DMS153 treated with DMSO at 0.1 percent for 48 hours (cell line): ENCODE measurements at regions not wholly inside any gene's neighbourhood (a gene's known extent, or its start where the extent isn't known, plus 50 kb on each side); places are given as distances from the start of the nearest gene placed in this dataset.

Source experiments
- DNase-seq: peaks from one replicate; lab custom pipeline; 2025; ENCODE audit not compliant: unreplicated experiment; lab: John Stamatoyannopoulos, UW

DNA sequence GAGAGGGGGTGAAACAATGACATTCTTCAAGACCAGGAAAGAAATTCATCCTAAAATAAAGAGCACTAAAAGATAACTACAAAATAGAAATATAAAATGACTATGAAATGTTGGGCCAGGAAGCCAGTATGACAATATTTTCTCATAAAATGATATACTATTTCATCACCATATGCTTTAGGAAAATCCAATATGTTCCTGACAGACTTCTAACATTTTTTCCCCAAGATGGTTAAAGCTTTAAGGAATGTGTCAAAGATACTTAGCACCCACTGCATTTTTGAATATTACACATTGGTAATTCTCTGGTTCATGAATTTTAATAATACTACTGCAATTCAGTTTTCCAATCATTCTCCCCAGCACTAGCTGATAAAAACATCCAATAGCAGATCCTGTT, 87.7 kb upstream of the PLEKHG7 start:
- DNase-seq = no peak

DNA sequence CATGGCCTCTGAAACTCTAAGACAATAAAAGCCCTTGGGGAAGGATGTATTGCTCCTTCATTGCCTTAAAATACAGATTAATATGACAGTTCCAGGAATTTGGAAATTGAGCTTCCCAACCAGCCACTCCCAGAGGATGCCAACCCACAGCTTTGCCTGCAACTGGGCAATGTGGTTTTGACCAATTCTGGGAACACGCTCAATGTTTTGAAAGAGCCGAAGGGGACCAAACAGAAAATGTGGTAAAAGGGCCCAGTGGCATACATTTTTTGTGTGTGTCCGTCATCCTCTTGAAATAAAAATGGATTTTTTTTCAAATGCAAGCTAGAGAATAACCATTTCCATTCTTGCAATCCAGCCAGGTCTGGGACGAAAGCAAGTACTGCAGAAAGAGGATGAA, 88.3 kb upstream of the PLEKHG7 start:
- no peak for DNase-seq

DNA sequence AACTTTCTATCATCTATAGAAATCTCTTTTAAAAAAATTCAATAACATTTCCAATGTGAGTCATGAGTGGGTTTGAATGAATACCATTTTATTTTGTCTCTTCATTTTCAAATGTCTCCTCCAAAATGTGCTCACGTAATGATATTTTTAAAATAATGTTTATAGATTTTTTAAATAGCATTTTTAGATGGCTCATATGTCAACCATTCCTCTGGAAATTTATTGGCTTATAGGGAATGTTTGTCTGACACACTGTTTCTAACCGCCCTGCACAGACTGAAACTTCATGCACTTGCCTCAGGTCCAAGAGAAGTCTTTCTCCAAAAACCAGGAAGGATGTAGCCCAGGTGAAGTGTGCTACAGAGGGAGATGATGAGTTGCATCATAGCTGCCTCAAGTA, 88.8 kb upstream of the PLEKHG7 start:
- DNase-seq = no peak

DNA sequence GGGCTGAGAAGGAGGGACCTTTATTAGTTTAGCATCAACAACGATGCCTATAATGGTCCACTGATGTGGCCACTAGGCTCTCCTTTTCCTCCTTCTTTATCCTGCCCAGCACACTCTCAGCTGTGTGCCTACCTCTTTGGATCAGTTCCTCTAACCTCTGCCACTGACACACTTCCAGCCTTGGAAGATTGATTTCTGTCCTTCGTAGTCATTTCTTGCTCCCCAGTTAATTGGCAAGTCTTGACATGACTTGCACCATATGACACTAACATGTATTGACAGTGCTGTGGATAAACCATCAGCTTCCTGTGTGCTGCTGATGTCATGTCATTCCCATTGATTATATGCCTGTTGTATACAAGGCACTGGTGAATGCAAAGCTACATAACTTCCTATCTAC, 90.2 kb upstream of the PLEKHG7 start:
- no peak for DNase-seq

DNA sequence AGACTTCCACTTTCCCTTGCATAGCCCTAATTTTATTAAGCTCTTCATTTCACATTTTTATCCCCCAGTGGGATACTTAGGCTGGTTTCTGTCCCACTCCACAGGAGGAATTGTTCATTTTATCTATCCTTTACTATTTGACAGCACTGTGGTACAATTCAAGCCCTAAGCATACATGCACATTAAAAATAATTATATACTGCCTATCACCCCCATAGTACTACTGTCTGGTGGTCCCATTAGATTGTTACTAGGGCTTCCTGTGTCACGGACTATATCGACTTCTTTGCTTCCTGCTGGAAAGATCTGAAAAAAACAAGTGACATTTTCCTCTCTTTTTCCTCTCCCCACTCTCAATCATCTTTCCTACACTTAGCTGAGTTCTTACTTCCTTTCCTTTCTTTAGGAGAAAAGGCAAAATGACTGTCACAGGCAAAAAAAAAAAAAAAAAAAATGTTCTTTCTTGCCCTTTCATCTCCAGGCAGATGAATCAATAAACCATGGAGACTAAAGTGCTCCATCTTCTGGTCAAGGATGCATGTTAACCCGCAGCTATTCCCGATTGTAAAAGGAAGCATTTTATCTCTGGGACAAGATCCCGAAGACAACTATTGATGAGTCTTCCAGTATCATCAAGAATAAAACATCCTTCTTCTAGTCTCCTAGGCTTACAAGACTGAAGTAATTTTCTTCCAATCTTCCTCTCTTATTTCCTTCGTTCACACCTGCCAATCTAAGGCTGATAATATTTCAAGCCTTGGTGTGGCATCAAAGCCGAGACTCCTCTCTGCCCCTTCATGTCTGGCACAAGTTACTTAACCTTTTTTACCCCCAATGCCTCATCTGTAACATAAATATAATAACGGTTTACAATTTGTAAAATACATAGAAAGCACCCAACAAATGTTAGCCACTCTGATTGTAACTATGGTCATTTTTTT, 94.4 kb upstream of the PLEKHG7 start:
- peak; percentile 22 for DNase-seq

DNA sequence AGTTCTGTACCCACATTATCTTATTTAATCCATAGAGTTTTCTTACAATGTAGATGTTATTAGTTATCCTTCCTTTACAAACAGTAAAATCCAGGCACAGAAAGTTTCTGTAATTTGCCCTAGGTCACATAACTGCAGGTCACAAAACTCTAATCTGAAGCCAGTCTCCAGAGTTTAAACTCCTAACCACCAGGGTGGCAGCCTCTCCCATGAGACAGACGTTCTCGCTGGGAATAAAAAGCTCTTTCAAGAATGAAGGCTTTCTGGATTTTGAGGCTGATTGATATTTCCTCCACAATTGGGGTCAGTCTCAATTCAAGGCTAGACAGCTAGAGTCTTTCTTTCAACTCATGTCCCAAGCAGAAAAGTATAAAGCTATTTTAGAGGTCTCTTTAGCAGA, 95.8 kb upstream of the PLEKHG7 start:
- no peak for DNase-seq

DNA sequence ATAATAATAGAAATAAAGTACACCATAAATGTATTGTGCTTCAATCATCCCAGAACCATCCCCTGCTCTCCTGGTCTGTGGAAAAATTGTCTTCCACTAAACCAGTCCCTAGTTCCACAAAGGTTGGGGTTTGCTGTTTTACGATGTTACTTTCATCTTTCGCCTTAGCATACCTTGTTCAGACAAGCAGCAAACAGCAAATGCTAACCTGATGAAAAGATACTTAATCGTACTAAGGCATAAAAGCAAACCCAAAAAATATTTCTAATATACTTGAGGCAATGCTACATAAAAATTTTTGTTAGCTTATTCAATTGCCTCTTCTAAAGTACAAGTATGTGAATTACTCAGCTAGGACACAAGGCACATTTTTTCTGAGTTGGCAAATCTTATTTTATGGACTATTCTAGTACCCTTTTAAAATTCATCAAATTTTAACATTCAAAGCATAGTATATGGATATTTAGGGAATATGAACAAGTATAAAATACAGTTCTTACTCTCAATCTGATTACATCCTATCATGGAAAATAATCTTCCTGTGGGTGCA, 97.1 kb upstream of the PLEKHG7 start:
- DNase-seq = no peak

DNA sequence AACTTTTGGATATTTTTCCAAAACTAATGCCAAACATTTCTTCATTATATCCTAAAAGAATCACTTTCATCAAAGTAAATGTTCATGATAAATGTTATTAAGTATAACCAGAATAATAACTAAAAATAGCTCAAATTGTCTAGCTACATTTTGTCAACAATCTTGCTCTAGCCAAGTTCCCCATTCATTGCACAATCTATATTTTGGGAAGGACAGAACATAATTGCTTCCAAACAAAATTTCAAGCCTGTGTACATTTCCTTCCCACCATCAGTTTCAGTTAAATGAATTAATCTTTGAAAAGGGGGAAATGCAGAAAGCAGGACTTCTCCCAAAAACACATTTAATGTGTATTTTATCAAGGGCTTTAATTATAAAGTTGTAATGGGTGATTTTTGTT, 98.0 kb upstream of the PLEKHG7 start:
- DNase-seq = no peak

DNA sequence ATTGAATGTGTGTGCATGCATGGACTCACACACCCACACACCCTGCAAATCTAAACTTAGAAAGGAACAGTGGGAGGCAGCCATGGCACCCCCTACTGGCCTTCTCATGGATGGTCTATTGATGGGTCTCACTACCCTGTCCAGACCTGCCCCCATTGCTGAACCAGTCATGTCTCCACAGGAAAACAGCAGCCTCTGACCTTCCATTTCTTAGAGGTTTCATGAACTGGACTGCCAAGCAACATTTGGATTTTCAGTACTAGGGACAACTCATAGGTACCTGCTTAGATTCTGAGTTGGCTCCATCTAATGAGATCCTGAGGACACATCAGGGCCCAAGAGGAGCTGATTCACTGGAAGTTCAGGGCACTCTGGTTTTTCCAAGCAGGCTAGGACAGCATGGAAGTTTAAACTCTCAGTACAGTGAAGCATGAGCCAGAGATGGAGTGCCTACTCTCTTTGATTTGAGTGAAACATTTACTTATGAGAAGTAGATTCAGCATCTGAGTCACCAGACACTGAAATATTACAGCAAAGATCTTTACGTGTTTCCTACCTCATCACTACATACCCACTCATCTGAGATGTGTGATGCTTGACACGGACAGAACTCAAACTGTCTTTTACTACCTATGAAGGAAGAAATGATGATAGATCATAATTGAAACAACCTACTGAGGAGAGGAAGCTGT, 98.9 kb upstream of the PLEKHG7 start:
- DNase-seq = no peak

DNA sequence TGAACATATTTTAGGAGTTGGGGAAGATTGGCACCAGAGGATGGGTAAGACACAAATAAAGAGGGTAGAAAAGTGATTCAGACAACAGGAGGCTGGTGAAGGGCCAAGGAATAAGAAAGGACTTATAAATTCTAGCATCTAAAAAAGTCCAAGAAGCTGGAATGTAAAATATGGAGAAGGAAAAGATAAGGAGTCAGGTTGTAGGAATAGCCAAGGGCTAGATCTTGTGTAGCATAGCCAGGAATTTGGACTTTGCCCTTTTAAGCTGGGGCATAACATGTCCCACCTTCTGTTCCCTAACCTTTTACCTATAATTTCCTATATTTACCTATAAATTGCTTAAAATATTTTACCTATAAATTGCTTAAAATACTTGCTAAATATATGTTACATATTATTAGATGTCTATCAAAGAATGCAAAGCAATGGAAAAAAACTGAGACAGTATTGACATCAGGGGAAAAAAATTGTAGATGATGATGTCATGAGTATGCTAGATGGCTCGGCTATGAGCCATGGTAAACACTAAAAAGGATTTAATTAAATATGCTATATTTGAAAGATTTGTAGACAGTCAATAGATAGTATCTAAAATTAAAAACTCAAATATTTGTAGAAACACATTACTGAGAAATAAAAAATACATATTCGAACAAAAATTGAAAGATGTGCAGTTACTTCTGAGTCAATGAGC, 99.7 kb upstream of the PLEKHG7 start:
- no peak for DNase-seq

DNA sequence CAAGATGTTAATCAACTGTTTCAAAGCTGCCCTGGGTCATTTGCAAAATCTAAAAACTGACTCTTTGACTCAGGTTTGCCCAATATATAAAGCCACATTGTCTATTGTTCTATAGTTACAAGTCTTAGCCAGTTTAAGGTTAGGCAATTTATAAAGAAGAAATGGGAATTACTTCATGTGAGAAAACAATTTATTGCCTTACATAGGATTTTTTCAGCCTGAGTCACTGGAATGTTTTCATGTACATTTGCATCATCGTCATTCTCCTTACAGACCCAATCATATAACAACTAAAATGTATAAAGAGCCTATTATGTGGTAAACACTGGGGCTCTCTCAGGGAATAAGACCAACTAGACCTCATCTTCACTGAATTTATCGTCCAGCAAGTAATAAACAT, 100.3 kb upstream of the PLEKHG7 start:
- DNase-seq = no peak

DNA sequence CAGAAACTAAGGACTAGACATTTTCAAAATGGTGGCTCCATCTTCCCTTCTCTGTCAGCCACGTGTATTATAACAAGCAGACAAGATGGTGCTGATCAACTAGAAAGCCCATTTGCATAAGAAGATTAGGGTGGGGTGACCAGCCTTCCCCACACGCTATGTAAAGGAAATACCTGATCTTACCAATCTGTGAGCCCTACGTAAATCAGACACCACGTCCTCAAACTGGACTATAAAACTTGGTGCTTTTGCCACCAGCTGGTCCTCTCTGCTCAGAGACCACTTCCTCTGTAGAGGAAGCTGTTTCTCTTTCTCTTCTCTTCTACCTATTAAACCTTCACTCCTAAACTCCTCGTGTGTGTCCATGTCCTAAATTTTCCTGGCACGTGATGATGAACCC, 101.1 kb upstream of the PLEKHG7 start:
- DNase-seq = no peak

DNA sequence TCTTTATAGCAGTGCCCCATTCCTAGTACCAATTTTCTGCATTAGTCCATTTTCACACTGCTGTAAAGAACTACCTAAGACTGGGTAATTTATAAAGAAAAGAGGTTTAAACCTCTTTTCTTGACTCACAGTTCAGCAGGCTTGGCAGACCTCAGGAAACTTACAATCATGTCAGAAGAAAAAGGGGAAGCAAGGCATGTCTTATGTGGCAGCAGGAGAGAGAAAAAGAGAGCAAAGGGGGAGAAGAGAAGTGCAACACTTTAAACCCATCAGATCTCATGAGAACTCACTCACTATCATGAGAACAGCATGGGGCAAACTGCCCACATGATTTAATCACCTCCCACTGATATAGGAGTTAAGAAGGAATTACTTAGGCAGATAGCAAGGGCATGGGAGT, 101.6 kb upstream of the PLEKHG7 start:
- DNase-seq = no peak

DNA sequence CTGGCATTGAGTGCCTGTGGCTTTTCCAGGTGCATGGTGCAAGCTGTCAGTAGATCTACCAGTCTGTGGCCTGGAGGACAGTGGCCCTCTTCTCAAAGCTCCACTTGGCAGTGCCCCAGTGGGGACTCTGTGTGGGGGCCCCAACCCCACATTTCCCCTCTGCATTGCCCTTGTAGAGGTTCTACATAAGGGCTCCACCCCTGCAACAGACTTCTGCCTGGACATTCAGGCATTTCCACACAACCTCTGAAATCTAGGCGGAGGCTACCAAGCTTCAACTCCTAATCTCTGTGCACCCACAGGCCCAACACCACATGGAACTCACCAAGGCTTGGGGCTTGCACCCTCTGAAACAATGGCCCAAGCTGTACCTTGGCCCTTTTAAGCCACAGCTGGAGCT, 102.7 kb upstream of the PLEKHG7 start:
- DNase-seq = no peak

DNA sequence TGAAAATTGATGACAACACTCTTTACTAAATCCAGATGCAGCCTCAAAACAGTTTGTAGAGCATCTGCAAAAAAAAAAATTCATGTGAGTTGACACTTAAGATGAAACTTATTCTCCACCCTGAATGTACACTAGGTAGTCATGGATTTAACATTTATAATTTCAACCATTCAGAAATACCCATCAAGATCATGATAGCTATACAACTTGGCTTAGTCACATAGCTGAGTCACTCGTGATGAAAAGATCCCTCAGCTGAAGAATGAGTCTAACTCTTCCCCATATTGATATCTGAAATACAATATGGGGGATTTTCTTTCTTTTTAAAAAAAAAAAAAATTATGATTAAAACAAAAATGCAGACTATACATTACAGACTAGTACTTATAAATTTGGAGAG, 104.8 kb upstream of the PLEKHG7 start:
- no peak for DNase-seq

DNA sequence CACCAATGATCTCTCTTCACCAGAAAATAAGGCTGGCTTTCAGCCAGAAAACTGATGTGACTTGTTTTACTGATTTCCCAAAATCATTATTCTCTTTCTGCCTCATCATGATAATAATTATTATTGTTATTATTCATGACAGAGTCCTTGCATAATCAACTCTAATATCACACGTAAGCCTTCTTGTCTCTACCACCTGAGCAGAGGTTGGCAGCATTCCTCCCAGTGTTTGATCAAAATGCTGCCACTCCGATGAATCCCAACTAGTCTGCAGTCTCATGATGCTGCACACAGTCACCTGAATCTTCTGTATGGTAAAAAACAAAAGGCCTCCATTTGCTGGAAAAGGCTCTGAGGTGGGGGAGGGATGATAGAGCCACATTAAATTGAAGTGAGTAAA, 105.7 kb upstream of the PLEKHG7 start:
- no peak for DNase-seq

DNA sequence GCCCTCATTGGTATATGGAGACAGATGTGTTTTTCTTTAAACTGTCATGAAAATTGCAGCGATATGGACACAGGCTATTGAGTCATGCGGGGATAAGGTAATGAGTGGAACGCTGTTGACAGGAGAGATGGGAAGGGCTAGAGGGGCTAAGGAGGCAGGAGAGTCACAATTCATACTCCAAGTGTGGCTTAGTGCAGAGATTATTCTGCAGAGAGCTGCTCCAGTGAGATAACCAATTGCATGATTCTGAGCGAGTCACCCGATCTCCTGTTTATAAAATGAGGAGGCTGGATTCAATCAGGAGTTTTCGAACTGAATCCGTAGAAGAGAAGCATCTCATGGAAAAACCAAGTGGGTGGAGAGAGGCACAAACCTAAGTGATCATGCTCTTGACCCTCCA, 106.4 kb upstream of the PLEKHG7 start:
- no peak for DNase-seq

DNA sequence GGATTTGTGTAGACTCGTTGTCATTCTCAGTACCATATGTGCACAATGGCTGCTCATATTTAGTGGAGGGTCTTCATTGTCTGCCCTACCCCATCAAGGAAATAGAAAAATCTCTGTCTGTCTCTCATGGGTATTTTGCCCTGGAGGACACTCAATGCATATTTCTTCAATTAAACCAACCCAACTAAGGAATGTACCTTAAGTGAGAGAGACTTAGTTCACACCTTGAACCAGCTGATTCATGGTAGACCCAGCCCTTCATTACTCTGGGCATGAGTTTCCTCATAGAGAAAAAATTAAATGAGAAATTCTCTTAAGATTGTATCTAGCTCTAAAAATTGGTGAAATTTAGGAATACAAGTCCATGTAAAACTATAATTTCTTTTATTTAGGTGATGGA, 107.1 kb upstream of the PLEKHG7 start:
- no peak for DNase-seq

DNA sequence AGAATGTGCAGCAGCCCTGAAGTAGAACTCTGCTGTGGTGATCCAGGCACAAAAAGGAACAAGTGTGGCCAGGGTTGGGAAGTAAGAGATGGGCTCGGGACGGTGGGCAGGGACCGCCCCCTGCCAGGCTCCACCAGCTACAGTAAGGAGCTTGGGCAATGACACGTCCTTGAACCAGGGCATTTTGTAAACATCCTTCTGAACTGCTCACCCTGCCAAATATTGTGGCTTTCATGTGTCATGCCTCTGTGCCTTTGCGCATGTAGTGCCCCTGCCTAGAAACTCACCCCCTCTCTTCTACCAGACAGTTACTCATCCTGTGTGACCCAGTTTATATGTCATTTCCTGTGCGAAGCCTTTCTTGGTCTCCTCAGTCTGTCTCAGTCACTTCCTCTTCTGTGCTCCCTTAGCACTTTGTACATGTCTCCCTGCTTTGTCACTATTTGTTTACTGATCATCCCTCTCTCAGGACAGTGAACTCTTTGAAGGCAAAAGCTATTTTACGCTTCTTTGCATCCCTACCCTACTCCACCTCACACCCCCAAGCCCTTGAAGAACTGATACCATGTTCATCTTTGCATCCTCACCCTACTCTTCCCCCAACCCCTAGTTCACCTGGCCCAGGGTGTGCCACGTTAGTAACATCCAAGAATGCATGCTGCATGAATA, 108.9 kb upstream of the PLEKHG7 start:
- DNase-seq = no peak

DNA sequence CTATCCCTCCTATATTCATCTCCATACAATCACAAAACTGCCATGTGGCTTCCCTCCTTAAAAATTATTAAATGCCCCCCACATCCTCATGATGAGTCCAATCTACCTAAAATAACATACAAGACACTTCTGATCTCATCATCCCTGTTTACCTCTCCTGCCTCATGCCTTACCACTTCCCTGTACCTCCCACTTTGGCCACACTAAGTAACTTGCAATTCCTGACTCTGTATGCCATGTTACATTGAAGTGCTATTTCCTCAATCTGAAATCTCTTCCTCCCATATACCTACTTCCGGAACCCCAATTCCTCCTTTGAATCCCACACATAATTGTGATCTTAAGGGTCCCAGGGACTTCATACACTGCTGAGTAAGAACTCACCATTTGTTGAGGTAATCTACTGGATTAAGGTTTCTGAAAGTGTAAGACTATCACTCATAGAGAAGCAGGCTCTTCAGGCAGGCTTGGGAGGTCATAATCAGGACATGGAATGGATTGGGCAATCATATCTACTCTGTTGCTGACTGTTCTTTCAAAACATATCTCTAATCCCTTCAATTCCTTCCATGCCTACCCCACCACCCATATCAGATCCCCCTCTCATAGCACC, 117.6 kb upstream of the PLEKHG7 start:
- no peak for DNase-seq

DNA sequence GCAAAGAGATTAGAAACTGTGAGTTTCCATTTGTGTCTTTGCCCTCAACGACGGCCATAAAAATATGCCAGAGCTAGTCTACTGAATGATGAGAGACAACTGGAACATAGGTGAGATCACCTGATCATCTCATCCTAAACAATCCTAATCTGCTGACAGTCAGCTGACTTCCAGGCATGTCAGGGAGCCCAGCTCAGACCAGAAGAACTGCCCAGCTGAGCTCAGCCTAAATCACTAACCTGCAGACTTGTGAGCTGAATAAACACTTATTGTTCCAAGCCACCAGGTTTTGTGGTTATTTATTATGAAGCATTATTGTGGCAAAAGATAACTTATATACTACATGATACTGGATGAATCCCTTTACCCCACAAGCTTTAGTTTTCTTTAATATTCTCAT, 118.9 kb upstream of the PLEKHG7 start:
- no peak for DNase-seq
